Right forelimb (tissue), 1 donor: ENCODE measurements at regions not wholly inside any gene's neighbourhood (a gene's known extent, or its start where the extent isn't known, plus 50 kb on each side); places are given as distances from the start of the nearest gene placed in this dataset.

ENCODE experiments used
- DNase-seq: peaks from one replicate; pipeline ENCODE4 v3.0.0-alpha.2; 2018

- no peak for DNase-seq
These were observed 356.8 kb downstream of the LMO4 start for GRCh38 chr1:87685311-87686135.

- DNase-seq = no peak
These were observed 357.4 kb downstream of the LMO4 start for GRCh38 chr1:87686136-87686495.

- DNase-seq = no peak
These were observed 358.0 kb downstream of the LMO4 start for GRCh38 chr1:87686671-87687070.

- no peak for DNase-seq
These were observed 359.5 kb downstream of the LMO4 start for GRCh38 chr1:87688136-87688535.

- no peak for DNase-seq
These were observed 360.8 kb downstream of the LMO4 start for GRCh38 chr1:87689487-87689886.

- DNase-seq = no peak
These were observed 367.8 kb downstream of the LMO4 start for GRCh38 chr1:87696483-87696882.

GRCh38 chr1:87702455-87702854, 373.8 kb downstream of the LMO4 start:
- DNase-seq = no peak

GRCh38 chr1:87705233-87705632, 376.6 kb downstream of the LMO4 start:
- DNase-seq = no peak

GRCh38 chr1:87706203-87706602, 377.5 kb downstream of the LMO4 start:
- DNase-seq = no peak

- no peak for DNase-seq
These were observed 378.1 kb downstream of the LMO4 start for GRCh38 chr1:87706779-87707228.

- no peak for DNase-seq
These were observed 378.7 kb downstream of the LMO4 start for GRCh38 chr1:87707411-87707810.

GRCh38 chr1:87712261-87713010, 383.8 kb downstream of the LMO4 start:
- no peak for DNase-seq

GRCh38 chr1:87714278-87714677, 385.6 kb downstream of the LMO4 start:
- DNase-seq = no peak

- no peak for DNase-seq
These were observed 386.4 kb downstream of the LMO4 start for GRCh38 chr1:87715052-87715451.

- no peak for DNase-seq
These were observed 386.8 kb downstream of the LMO4 start for GRCh38 chr1:87715471-87715870.

- no peak for DNase-seq
These were observed 388.5 kb downstream of the LMO4 start for GRCh38 chr1:87717157-87717670.

GRCh38 chr1:87718241-87718950, 389.7 kb downstream of the LMO4 start:
- DNase-seq = no peak

GRCh38 chr1:87719658-87720057, 391.0 kb downstream of the LMO4 start:
- no peak for DNase-seq

- no peak for DNase-seq
These were observed 391.9 kb downstream of the LMO4 start for GRCh38 chr1:87720561-87720960.

- DNase-seq = no peak
These were observed 394.5 kb downstream of the LMO4 start for GRCh38 chr1:87723193-87723592.

- DNase-seq = no peak
These were observed 399.5 kb downstream of the LMO4 start for GRCh38 chr1:87728169-87728568.

- no peak for DNase-seq
These were observed 401.9 kb downstream of the LMO4 start for GRCh38 chr1:87730274-87731216.
